Body of pancreas (tissue), 4 donors: ENCODE measurements at regions not wholly inside any gene's neighbourhood (a gene's known extent, or its start where the extent isn't known, plus 50 kb on each side); places are given as distances from the start of the nearest gene placed in this dataset.

Source experiments
- POLR2A ChIP-seq, 3 donors: fragments of 450-650 bp; IDR thresholded peaks; one replicate each; pipeline ENCODE4 v1.6.1; 2016; ENCODE audit warnings: antibody characterized with exemption in 3 of 3, mild to moderate bottlenecking in 2 of 3
- TF ChIP-seq, protein P1 (sequence below), 7 experiments: fragments of 450-650 bp in 4 of 7; fragments of 200-600 bp in 3 of 7; sonication (generic) in 3 of 7; IDR thresholded peaks; one replicate each; pipeline ENCODE4 v1.5.1; 2016 to 2019; ENCODE audit warnings: antibody characterized with exemption in 7 of 7

DNA sequence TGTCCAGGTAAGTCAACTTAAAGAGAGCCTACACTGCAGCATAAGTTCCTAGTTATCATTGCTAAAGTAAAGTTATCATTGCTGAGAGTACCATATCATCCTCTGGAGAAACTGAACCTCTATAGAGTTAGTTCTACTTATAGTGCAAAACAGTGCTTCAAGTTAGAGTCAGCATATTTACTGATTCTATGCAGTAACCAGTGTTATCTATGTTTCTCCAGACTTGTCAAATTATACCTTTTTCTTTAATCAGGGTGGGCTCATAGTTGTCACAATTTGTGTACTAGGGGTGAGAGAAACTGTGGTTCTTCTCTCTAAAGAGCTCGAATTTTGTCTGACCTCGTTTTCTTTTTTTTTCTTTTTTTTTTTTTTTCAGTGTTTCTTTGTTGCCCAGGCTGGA, 79.6 kb downstream of the ANXA2R start:
- TF ChIP-seq, protein P1, sequence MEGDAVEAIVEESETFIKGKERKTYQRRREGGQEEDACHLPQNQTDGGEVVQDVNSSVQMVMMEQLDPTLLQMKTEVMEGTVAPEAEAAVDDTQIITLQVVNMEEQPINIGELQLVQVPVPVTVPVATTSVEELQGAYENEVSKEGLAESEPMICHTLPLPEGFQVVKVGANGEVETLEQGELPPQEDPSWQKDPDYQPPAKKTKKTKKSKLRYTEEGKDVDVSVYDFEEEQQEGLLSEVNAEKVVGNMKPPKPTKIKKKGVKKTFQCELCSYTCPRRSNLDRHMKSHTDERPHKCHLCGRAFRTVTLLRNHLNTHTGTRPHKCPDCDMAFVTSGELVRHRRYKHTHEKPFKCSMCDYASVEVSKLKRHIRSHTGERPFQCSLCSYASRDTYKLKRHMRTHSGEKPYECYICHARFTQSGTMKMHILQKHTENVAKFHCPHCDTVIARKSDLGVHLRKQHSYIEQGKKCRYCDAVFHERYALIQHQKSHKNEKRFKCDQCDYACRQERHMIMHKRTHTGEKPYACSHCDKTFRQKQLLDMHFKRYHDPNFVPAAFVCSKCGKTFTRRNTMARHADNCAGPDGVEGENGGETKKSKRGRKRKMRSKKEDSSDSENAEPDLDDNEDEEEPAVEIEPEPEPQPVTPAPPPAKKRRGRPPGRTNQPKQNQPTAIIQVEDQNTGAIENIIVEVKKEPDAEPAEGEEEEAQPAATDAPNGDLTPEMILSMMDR (IDR thresholded peaks at IDR 0.05), result no peak
- TF ChIP-seq POLR2A (IDR thresholded peaks at IDR 0.05), result no peak
